HL-60 (cell line): ENCODE measurements at regions not wholly inside any gene's neighbourhood (a gene's known extent, or its start where the extent isn't known, plus 50 kb on each side); places are given as distances from the start of the nearest gene placed in this dataset.

Experiments
- GABPA ChIP-seq: IDR thresholded peaks from 2 replicates; pipeline ENCODE4 v1.6.1; 2012; ENCODE audit warnings: low read depth
- POLR2AphosphoS5 ChIP-seq: IDR thresholded peaks from 2 replicates; pipeline ENCODE4 v1.6.1; 2012; ENCODE audit warnings: low read depth
- TF ChIP-seq, protein P1 (sequence below): IDR thresholded peaks from one replicate; pipeline ENCODE4 v1.5.1; 2011; ENCODE audit warnings: low read length, control low read depth, inconsistent platforms; ENCODE audit not compliant: insufficient read depth
- TF ChIP-seq, protein P2 (sequence below): IDR thresholded peaks from 2 replicates; pipeline ENCODE4 v1.6.1; 2012; ENCODE audit warnings: low read depth; ENCODE audit not compliant: insufficient replicate concordance

DNA sequence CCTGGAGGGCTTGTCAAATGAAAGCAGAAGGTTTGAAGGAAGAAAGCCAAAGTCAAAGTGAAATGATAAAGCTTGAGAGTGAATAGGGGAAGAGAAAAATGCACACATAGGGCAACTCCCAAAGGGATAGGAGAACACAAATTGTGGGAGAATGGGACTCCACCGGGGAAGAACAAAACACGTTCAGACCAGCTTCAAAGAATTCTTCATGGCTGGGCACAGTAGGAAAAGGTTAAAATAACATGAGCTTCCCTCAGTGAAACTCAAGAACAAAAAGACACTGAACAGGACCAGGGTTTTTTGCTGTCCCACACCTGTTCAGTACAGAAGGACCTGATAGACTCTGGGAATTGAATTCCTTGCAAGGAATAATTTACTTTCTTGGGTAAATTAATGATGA lies 123.1 kb upstream of the NCKAP5 start:
- TF ChIP-seq, protein P1, sequence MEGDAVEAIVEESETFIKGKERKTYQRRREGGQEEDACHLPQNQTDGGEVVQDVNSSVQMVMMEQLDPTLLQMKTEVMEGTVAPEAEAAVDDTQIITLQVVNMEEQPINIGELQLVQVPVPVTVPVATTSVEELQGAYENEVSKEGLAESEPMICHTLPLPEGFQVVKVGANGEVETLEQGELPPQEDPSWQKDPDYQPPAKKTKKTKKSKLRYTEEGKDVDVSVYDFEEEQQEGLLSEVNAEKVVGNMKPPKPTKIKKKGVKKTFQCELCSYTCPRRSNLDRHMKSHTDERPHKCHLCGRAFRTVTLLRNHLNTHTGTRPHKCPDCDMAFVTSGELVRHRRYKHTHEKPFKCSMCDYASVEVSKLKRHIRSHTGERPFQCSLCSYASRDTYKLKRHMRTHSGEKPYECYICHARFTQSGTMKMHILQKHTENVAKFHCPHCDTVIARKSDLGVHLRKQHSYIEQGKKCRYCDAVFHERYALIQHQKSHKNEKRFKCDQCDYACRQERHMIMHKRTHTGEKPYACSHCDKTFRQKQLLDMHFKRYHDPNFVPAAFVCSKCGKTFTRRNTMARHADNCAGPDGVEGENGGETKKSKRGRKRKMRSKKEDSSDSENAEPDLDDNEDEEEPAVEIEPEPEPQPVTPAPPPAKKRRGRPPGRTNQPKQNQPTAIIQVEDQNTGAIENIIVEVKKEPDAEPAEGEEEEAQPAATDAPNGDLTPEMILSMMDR = no peak
- TF ChIP-seq GABPA (no peak), POLR2AphosphoS5 (no peak)
- TF ChIP-seq, protein P2, sequence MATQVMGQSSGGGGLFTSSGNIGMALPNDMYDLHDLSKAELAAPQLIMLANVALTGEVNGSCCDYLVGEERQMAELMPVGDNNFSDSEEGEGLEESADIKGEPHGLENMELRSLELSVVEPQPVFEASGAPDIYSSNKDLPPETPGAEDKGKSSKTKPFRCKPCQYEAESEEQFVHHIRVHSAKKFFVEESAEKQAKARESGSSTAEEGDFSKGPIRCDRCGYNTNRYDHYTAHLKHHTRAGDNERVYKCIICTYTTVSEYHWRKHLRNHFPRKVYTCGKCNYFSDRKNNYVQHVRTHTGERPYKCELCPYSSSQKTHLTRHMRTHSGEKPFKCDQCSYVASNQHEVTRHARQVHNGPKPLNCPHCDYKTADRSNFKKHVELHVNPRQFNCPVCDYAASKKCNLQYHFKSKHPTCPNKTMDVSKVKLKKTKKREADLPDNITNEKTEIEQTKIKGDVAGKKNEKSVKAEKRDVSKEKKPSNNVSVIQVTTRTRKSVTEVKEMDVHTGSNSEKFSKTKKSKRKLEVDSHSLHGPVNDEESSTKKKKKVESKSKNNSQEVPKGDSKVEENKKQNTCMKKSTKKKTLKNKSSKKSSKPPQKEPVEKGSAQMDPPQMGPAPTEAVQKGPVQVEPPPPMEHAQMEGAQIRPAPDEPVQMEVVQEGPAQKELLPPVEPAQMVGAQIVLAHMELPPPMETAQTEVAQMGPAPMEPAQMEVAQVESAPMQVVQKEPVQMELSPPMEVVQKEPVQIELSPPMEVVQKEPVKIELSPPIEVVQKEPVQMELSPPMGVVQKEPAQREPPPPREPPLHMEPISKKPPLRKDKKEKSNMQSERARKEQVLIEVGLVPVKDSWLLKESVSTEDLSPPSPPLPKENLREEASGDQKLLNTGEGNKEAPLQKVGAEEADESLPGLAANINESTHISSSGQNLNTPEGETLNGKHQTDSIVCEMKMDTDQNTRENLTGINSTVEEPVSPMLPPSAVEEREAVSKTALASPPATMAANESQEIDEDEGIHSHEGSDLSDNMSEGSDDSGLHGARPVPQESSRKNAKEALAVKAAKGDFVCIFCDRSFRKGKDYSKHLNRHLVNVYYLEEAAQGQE = no peak
